Activated CD8-positive, alpha-beta memory T cell treated with anti-CD3 and anti-CD28 coated beads, Interleukin-2, amount 50 U/mL, for 48 hours (primary cell): ENCODE measurements at regions not wholly inside any gene's neighbourhood (a gene's known extent, or its start where the extent isn't known, plus 50 kb on each side); places are given as distances from the start of the nearest gene placed in this dataset.

Experiments
- DNase-seq: peaks from one replicate; pipeline ENCODE4 v3.0.0-alpha.2; 2020

GRCh38 chrX:38890326-38890725 lies 89.1 kb downstream of the MID1IP1 start:
- DNase-seq, result no peak

GRCh38 chrX:38890963-38891362 lies 89.7 kb downstream of the MID1IP1 start:
- no peak for DNase-seq

DNA sequence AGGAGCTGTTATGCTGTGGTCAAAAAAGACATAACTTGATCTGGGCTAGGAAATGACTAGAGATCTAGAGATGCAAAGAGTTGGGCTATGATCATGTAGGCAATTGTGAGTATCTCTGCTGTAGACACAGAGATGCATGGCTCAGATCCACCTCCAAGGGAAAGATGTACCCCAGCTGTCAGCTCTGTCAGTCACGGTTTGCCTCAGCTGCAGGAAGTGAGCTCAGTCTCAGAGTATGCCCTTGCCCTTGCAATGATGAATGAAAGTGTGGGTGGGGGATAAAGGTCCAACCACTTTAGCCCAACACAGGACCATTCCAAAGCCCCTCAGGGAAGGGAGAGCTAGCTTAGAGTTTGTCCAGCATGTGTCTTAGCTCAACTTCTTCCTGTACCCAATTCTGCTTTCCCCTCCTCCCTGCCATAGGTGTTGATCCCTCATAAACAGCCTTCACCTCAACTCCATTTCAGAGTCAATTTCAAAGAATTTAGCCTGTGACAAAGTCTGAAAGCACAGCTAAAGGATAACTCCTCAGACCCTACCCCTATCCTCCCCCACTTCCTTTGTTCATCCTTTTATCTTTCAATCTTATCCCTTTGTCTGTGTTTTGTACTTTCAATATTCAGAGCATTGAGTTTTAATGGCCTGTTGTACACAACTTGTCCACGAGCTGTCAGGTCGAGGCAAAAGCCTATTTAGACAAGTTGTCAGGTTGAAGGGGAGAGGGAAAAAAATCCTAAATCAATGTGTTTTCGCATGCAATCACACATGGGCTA lies 90.6 kb downstream of the MID1IP1 start:
- no peak for DNase-seq

DNA sequence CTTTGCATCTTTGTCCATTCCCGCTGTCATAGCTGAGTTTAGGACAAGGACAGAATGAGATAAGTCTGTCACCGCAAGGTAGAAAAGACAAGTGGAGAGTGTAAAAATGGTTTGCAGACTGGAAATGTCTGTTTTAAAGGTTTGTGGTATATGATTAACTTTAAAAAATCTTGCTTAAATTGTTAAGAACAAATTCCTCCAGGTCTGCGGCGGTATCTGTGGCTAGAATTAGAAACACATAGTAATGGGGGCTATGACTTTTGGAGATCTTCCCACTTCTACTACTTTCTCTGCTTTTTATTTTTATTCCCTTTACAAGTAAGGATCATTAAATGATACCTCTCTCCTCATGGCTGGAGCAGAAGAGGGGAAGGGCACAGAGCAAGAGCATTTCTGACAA lies 92.2 kb downstream of the MID1IP1 start:
- no peak for DNase-seq

DNA sequence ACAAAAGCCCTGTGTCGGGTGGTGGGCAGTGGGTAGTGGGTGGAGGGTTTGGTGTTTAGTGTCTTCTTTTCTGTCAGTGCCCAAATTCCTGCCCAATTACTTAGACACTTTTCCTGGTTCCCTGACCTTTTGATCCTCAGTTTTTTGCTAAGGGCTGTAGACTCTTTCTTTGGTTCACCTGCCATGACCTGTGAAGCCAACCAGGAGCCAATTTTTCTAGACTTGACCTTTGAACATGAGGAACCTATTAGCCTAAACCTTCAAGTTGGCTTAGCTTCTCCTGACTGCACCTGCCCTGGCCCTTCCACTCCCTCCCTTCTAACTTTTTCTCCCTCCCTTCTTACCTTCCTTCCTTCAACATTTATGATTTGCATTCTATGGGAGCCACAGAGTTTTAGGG lies 94.5 kb downstream of the MID1IP1 start:
- no peak for DNase-seq

DNA sequence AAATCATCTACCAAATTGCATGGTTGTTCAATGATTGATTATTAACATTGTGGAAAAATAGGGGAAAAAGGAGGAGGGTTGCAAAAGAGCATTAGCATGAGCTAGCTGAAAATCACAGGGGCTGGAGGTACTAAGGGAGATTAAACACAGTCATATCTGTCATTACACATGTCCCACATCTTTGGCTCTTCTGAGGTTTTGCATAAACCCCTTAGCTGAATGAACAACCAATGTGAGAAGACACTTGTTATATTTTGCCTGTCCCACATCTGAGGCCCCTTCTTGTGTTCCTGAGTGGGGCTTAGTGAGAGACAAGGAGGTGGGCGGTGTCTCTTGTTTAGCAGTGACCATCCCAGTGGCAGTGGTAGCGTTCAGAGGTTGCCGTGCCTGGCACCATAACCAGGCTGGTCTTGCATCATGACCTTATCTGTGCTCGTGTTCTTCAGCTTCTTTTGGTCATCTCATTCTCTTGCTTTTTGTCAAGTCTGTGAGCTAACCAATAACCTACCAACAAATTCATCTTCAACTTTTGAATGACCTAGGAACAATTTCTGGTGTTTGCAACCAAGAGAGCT lies 95.6 kb downstream of the MID1IP1 start:
- DNase-seq, result no peak

GRCh38 chrX:38898261-38898660 lies 97.0 kb downstream of the MID1IP1 start:
- DNase-seq, result no peak

- DNase-seq, result no peak
Observed at GRCh38 chrX:38899650-38900049, 98.4 kb downstream of the MID1IP1 start.

GRCh38 chrX:38900719-38901118 lies 99.5 kb downstream of the MID1IP1 start:
- no peak for DNase-seq

- DNase-seq, result no peak
Observed at GRCh38 chrX:38902972-38903492, 101.8 kb downstream of the MID1IP1 start.

DNA sequence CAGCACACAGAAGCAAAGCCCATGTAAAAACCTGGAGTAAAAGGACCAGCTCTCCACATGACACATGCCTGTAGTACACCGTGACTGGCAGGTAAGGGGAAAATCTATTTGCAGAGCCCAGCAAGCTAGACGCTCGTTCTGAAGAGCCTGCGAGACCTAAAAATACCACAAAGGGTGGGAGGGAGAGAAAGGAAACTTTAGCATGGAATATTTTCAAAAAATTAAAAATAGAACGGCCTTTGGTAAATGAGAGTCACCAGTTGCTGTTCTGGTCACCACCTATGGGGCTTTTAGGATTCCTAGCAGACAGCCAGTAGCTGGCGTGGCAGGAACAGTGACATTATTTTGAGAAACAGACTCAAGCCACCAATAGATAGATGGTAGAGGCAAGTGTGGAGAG lies 115.5 kb downstream of the MID1IP1 start:
- DNase-seq, result no peak

GRCh38 chrX:38917954-38918353 lies 116.7 kb downstream of the MID1IP1 start:
- no peak for DNase-seq

DNA sequence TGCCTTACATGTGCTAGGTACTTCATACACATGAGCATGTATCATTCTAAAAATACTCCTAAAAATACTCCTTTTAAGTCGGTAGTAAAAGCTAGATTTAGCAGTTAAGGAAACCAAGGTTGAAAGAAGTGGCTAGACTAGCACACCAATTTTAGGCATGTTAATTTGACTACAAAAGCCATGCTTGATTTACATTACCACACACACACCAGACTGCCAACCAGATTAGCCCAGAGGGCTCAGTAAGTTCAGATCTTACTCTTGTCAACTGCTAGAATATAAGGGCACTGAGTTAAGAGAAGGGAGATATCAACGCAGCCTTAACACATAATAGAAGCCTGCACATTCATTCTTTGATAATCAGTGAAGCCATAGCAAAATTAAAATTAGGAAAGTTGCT lies 117.9 kb downstream of the MID1IP1 start:
- no peak for DNase-seq

- DNase-seq, result no peak
Observed at GRCh38 chrX:38919853-38920528, 118.7 kb downstream of the MID1IP1 start.

DNA sequence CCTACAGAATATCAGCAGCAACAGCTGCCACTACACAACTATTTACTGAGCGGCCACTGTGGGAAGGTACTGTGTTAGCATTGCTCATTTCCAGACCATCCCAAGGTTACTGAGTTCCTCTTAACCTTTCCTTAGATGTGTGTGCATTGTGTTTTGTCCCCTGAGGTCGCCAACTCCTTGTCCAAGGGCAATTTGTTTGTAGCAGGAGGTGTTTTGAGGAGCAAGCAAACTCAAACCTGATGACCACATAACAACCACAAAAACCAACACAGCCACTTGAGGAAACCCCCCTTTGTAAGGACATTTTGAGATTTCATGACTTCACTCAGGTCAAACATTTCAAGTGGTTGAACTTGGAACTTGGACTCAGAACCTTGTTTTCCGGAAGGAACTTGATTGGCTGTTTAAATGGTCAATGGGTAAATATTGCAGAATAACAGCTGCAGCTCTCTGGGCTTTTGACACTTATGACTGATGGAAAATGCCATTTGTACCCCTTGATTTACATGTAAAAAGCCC lies 122.3 kb downstream of the MID1IP1 start:
- DNase-seq, result no peak

DNA sequence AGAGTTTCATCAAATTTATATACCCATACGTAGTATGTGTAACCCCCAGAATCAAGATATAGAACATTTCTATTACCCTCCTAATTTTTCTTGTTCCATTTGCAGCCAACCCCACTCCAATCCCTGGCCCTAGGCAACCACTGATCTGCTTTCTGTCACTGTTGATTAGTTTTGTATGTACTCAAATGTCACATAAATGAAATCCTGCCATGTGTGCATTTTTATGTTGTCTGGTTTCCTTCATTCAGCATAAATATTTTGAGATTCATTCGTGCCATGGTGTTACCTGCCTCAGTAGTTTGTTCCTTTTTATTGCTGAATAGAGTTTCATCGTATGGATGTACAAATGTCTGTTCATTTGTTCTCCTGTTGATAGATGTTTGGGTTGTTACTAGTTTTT lies 126.3 kb downstream of the MID1IP1 start:
- no peak for DNase-seq

DNA sequence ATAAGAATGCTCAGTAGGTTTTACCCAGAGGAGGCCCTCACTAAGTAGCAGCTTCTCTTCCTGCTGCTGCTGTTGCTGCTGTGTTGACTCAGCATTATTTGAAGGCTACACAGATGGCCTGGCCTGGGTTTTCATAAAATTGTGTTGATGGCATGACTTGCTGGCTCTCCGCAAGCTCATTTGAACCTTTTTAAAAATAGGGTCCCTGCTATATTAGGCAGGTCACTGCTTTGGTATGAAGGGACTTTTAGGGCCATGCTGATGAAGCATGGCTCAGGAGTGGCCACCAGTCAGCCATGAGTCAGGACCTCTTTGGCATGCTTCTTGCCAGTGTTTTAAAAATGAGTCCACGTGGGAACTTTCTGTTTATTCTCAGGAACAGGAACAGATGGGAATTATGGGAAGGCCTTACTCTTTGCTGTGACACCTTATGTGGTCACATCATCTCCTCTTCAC lies 128.7 kb downstream of the MID1IP1 start:
- no peak for DNase-seq

GRCh38 chrX:38930474-38930873 lies 129.2 kb downstream of the MID1IP1 start:
- DNase-seq, result no peak

DNA sequence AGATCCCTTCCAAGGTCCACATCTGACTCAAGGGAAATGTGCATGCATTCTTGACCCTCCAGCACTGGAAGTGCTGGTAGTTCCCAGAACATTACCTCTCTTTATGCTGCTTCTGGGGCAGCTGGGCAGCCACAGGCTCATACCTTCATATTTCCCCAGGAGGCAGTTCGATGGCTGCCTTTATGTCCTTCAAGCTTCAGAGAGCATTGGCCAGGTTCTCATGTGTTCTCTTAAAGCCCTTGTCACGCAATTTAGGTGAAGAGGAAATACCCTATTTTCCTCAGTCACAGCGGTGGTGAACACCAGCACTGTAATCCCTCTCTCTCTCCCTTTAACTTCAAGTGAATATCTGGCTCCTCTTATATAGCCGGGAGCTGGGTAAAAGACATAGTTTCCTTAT lies 134.3 kb downstream of the MID1IP1 start:
- no peak for DNase-seq

- no peak for DNase-seq
Observed at GRCh38 chrX:38937400-38937799, 136.1 kb downstream of the MID1IP1 start.

GRCh38 chrX:38937926-38938325 lies 136.7 kb downstream of the MID1IP1 start:
- DNase-seq, result no peak

DNA sequence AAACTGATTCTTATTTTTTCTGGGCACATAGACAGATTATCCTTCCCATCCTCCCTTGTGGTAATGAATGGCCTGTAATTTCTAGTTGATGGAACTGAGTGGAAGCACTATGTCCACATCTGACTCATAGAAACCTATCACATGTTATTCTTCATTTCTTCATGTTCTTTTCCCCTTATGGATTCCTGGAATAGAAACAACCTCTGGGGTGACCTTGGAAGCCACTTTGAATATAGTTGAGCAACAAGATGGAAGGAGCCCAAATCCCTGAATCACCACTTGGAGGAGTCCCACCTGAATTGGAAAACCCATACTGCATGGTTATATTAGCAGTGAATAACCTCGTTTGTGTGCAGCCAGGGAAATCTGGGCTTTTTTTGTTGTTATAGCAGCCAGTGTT lies 137.8 kb downstream of the MID1IP1 start:
- no peak for DNase-seq

DNA sequence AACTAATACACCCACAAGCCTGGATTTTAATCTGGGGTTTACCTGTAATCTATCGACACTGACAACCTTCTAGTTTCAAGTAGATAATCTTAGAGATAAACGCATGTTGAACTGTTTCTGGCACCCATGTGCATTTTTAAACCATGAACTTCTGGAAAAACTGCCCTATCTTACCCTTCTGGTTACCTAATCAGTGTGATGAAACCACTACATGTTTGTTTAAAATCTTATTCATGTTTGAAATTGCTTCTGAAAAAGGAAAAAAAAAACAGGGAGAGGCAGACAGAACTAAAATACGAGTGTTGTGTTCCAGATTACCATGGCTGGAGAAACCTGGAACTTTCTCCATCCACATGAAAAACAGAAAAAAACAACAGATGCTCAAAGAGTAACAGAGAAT lies 139.3 kb downstream of the MID1IP1 start:
- no peak for DNase-seq

GRCh38 chrX:38941675-38942074 lies 140.4 kb downstream of the MID1IP1 start:
- no peak for DNase-seq
